Anterior cingulate cortex (tissue), 58 donors: ENCODE measurements at regions not wholly inside any gene's neighbourhood (a gene's known extent, or its start where the extent isn't known, plus 50 kb on each side); places are given as distances from the start of the nearest gene placed in this dataset.
"Not testable (repeated sequence)": the region's sequence is repeated elsewhere in the genome, so short reads cannot be mapped to it uniquely, and the experiment has no call there.

Source experiments
- DNase-seq, 58 donors: peaks; one replicate each; lab custom pipeline; 2025; lab: John Stamatoyannopoulos, UW

GRCh38 chr4:28233724-28234123 is 1373.1 kb downstream of the STIM2 start:
- no peak for DNase-seq

- DNase-seq = no peak
Observed at GRCh38 chr4:28238876-28239275, 1378.2 kb downstream of the STIM2 start.

- DNase-seq = no peak
Observed at GRCh38 chr4:28241021-28241420, 1380.4 kb downstream of the STIM2 start.

GRCh38 chr4:28247805-28248204 is 1387.2 kb downstream of the STIM2 start:
- DNase-seq = no peak

GRCh38 chr4:28248269-28248668 is 1387.6 kb downstream of the STIM2 start:
- DNase-seq = no peak

GRCh38 chr4:28250646-28251045 is 1390.0 kb downstream of the STIM2 start:
- peak in 1 of 58 donors; percentile 3 for DNase-seq

GRCh38 chr4:28251831-28252230 is 1391.2 kb downstream of the STIM2 start:
- DNase-seq = no peak

- DNase-seq = no peak
Observed at GRCh38 chr4:28254003-28254402, 1393.4 kb downstream of the STIM2 start.

GRCh38 chr4:28256295-28256694 is 1395.7 kb downstream of the STIM2 start:
- no peak for DNase-seq

- no peak for DNase-seq
Observed at GRCh38 chr4:28259951-28260350, 1399.3 kb downstream of the STIM2 start.

GRCh38 chr4:28267166-28267565 is 1406.5 kb downstream of the STIM2 start:
- no peak for DNase-seq

GRCh38 chr4:28269426-28269825 is 1408.8 kb downstream of the STIM2 start:
- no peak for DNase-seq

GRCh38 chr4:28277931-28278330 is 1417.3 kb downstream of the STIM2 start:
- peak in 2 of 58 donors; percentile 2 to 67 for DNase-seq

GRCh38 chr4:28278676-28279075 is 1418.0 kb downstream of the STIM2 start:
- DNase-seq = no peak

- DNase-seq = no peak
Observed at GRCh38 chr4:28279249-28279648, 1418.6 kb downstream of the STIM2 start.

GRCh38 chr4:28286266-28286665 is 1425.6 kb downstream of the STIM2 start:
- not testable (repeated sequence) for DNase-seq

GRCh38 chr4:28287831-28288233 is 1427.2 kb downstream of the STIM2 start:
- DNase-seq = no peak

- no peak for DNase-seq
Observed at GRCh38 chr4:28296239-28296638, 1435.6 kb downstream of the STIM2 start.

- no peak for DNase-seq
Observed at GRCh38 chr4:28310926-28311325, 1450.3 kb downstream of the STIM2 start.

GRCh38 chr4:28312497-28312896 is 1451.9 kb downstream of the STIM2 start:
- DNase-seq = not testable (repeated sequence)

- DNase-seq = no peak
Observed at GRCh38 chr4:28313729-28314713, 1453.4 kb downstream of the STIM2 start.

- no peak for DNase-seq
Observed at GRCh38 chr4:28317221-28317620, 1456.6 kb downstream of the STIM2 start.
